ENCODE measurements at regions not wholly inside any gene's neighbourhood (a gene's known extent, or its start where the extent isn't known, plus 50 kb on each side); places are given as distances from the start of the nearest gene placed in this dataset.

DNA sequence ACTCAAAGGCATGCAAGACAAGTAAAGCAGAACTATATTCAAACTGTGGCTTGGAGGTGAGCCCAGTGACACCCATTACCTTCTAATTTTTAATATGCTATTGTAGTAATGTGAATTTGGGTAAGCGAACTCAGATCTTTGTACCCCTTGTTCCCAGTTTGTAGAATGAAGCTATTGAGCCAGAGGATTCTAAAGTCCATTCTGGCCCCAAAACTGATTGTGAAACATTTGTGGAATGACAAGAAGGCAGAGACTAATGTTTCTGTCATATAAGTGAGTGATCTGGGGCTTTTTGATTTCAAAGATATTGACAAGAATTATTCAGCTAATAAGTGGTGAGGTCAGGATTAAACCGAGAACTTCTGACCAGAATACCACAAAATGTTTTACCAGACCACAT, 283.8 kb upstream of the CA10 start:
- TF ChIP-seq ZBTB17 (tag by site-specific recombination; IDR thresholded peaks at IDR 0.05) (no peak), ZNF830 (tag by site-specific recombination; IDR thresholded peaks at IDR 0.05; ENCODE audit: low read depth) (no peak), YY1 (tag by site-specific recombination; IDR thresholded peaks at IDR 0.05) (no peak)
- TF ChIP-seq, protein P1, sequence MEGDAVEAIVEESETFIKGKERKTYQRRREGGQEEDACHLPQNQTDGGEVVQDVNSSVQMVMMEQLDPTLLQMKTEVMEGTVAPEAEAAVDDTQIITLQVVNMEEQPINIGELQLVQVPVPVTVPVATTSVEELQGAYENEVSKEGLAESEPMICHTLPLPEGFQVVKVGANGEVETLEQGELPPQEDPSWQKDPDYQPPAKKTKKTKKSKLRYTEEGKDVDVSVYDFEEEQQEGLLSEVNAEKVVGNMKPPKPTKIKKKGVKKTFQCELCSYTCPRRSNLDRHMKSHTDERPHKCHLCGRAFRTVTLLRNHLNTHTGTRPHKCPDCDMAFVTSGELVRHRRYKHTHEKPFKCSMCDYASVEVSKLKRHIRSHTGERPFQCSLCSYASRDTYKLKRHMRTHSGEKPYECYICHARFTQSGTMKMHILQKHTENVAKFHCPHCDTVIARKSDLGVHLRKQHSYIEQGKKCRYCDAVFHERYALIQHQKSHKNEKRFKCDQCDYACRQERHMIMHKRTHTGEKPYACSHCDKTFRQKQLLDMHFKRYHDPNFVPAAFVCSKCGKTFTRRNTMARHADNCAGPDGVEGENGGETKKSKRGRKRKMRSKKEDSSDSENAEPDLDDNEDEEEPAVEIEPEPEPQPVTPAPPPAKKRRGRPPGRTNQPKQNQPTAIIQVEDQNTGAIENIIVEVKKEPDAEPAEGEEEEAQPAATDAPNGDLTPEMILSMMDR (tag by site-specific recombination; IDR thresholded peaks at IDR 0.05): no peak
